ENCODE measurements at regions not wholly inside any gene's neighbourhood (a gene's known extent, or its start where the extent isn't known, plus 50 kb on each side); places are given as distances from the start of the nearest gene placed in this dataset.

- TF ChIP-seq CTCF (IDR thresholded peaks at IDR 0.05; ENCODE audit: extremely low read depth in 1 of 2, insufficient read depth in 1 of 2, low read depth in 1 of 2, low read length in 2 of 2) (no peak), GATA2 (IDR thresholded peaks at IDR 0.05; ENCODE audit: insufficient read depth, insufficient read length, low read depth, low read length) (no peak)
- POLR2A ChIA-PET: no interaction called here
Measured at GRCh38 chr16:6341981-6342380, 990.7 kb upstream of the RBFOX1 start.

GRCh38 chr16:6335072-6335471 lies 997.6 kb upstream of the RBFOX1 start:
- H3K27ac ChIP-seq (ENCODE audit: insufficient read depth, low read depth, low read length): no peak overlapping the region
- no peaks in the 10 kb centered on the region for H3K4me1 ChIP-seq (ENCODE audit: control insufficient read depth, extremely low read depth, insufficient read depth, low read length)
- POLR2A ChIA-PET: no interaction called here
- H4K20me1 ChIP-seq (replicated peaks; ENCODE audit: control insufficient read depth, extremely low read depth, insufficient read depth, low read length): no peaks in the 10 kb centered on the region
- CTCF ChIA-PET: no interaction called here
- H3K9ac ChIP-seq (replicated peaks; ENCODE audit: extremely low read depth, insufficient read depth, low read length): no peak overlapping the region
- intact Hi-C loops (cut with micrococcal nuclease) (no loop called here), dilution Hi-C loops (cut with MboI; ENCODE audit: extremely low pct_ligation_motif_present, low sequenced_read_pairs) (no loop called here)
- DNase-seq (ENCODE audit: low read depth, low spot score): no peak
- no peaks in the 10 kb centered on the region for H3K79me2 ChIP-seq (ENCODE audit: control insufficient read depth, insufficient read depth, low read length)
- no peak overlapping the region for H3K4me3 ChIP-seq (replicated peaks in 1 of 3; ENCODE audit: insufficient read depth in 1 of 3, low read depth in 1 of 3, low read length in 3 of 3)
- no peak for TF ChIP-seq MYC (IDR thresholded peaks at IDR 0.05; ENCODE audit: low read depth, low read length)
- TF ChIP-seq CTCF (IDR thresholded peaks at IDR 0.05; ENCODE audit: extremely low read depth in 1 of 2, insufficient read depth in 1 of 2, low read depth in 1 of 2, low read length in 2 of 2): peak in 1 of 2 donors; percentile 17
- no peak overlapping the region for H3K4me2 ChIP-seq (ENCODE audit: insufficient read depth, low read length)
- no peak overlapping the region for H2AFZ ChIP-seq (ENCODE audit: low read depth, low read length)
- H3K27me3 ChIP-seq (ENCODE audit: control insufficient read depth in 2 of 2, insufficient read depth in 2 of 2, low read length in 2 of 2): no peaks in the 10 kb centered on the region
- FAIRE-seq: no peak
- peaks cover 9% of the 10 kb centered on the region for H3K9me3 ChIP-seq (replicated peaks; ENCODE audit: control insufficient read depth, insufficient read depth, low read length)
- BruUV-seq (replicated peaks): no TSS peak
- H3K36me3 ChIP-seq (ENCODE audit: control insufficient read depth in 2 of 2, extremely low read depth in 1 of 2, insufficient read depth in 2 of 2, low read length in 2 of 2): no peaks in the 10 kb centered on the region
- no peaks in the 10 kb centered on the region for H3K9me1 ChIP-seq (replicated peaks; ENCODE audit: control insufficient read depth, extremely low read depth, insufficient read depth, low read length)

More at GRCh38 chr16:6341981-6342380, 990.7 kb upstream of the RBFOX1 start:
- dilution Hi-C loops (cut with MboI; ENCODE audit: extremely low pct_ligation_motif_present, low sequenced_read_pairs) (no loop called here), intact Hi-C loops (cut with micrococcal nuclease) (no loop called here)
- DNase-seq (ENCODE audit: low read depth, low spot score): no peak
- no peak for FAIRE-seq
- CTCF ChIA-PET: no interaction called here
- Histone ChIP-seq H3K27ac (ENCODE audit: insufficient read depth, low read depth, low read length) (no peak overlapping the region), H3K27me3 (ENCODE audit: control insufficient read depth in 2 of 2, insufficient read depth in 2 of 2, low read length in 2 of 2) (no peaks in the 10 kb centered on the region), H3K9me1 (replicated peaks; ENCODE audit: control insufficient read depth, extremely low read depth, insufficient read depth, low read length) (no peaks in the 10 kb centered on the region), H2AFZ (ENCODE audit: low read depth, low read length) (no peak overlapping the region), H3K9me3 (replicated peaks; ENCODE audit: control insufficient read depth, insufficient read depth, low read length) (peaks cover 4% of the 10 kb centered on the region), H3K4me2 (ENCODE audit: insufficient read depth, low read length) (no peak overlapping the region), H3K79me2 (ENCODE audit: control insufficient read depth, insufficient read depth, low read length) (no peaks in the 10 kb centered on the region), H3K4me1 (ENCODE audit: control insufficient read depth, extremely low read depth, insufficient read depth, low read length) (no peaks in the 10 kb centered on the region), H3K4me3 (replicated peaks in 1 of 3; ENCODE audit: insufficient read depth in 1 of 3, low read depth in 1 of 3, low read length in 3 of 3) (no peak overlapping the region), H4K20me1 (replicated peaks; ENCODE audit: control insufficient read depth, extremely low read depth, insufficient read depth, low read length) (no peaks in the 10 kb centered on the region), H3K36me3 (ENCODE audit: control insufficient read depth in 2 of 2, extremely low read depth in 1 of 2, insufficient read depth in 2 of 2, low read length in 2 of 2) (no peaks in the 10 kb centered on the region), H3K9ac (replicated peaks; ENCODE audit: extremely low read depth, insufficient read depth, low read length) (no peak overlapping the region)
- no TSS peak for BruUV-seq (replicated peaks)
